Activated effector memory CD4-positive, alpha-beta T cell treated with anti-CD3 and anti-CD28 coated beads, Interleukin-2, amount 50 U/mL, for 16 hours (primary cell): ENCODE measurements at regions not wholly inside any gene's neighbourhood (a gene's known extent, or its start where the extent isn't known, plus 50 kb on each side); places are given as distances from the start of the nearest gene placed in this dataset.
"Not testable (repeated sequence)": the region's sequence is repeated elsewhere in the genome, so short reads cannot be mapped to it uniquely, and the experiment has no call there.

Source experiments
- DNase-seq: peaks from one replicate; pipeline ENCODE4 v3.0.0-alpha.2; 2020

- no peak for DNase-seq
Observed at GRCh38 chr9:74036549-74037231, 460.4 kb upstream of the RORB start.

- DNase-seq = no peak
Observed at GRCh38 chr9:74037274-74037673, 459.9 kb upstream of the RORB start.

GRCh38 chr9:74041588-74041987, 455.5 kb upstream of the RORB start:
- no peak for DNase-seq

- DNase-seq = no peak
Observed at GRCh38 chr9:74044844-74045243, 452.3 kb upstream of the RORB start.

GRCh38 chr9:74056023-74056422, 441.1 kb upstream of the RORB start:
- no peak for DNase-seq

GRCh38 chr9:74057051-74057450, 440.1 kb upstream of the RORB start:
- not testable (repeated sequence) for DNase-seq

GRCh38 chr9:74064702-74065101, 432.4 kb upstream of the RORB start:
- no peak for DNase-seq

GRCh38 chr9:74066128-74066527, 431.0 kb upstream of the RORB start:
- no peak for DNase-seq

GRCh38 chr9:74066605-74067004, 430.5 kb upstream of the RORB start:
- DNase-seq = no peak

- DNase-seq = no peak
Observed at GRCh38 chr9:74071502-74071901, 425.6 kb upstream of the RORB start.

- DNase-seq = no peak
Observed at GRCh38 chr9:74073897-74074296, 423.2 kb upstream of the RORB start.

GRCh38 chr9:74078647-74079046, 418.5 kb upstream of the RORB start:
- DNase-seq = no peak

- not testable (repeated sequence) for DNase-seq
Observed at GRCh38 chr9:74080652-74081051, 416.5 kb upstream of the RORB start.

GRCh38 chr9:74083681-74084433, 413.3 kb upstream of the RORB start:
- no peak for DNase-seq

GRCh38 chr9:74085384-74086037, 411.6 kb upstream of the RORB start:
- DNase-seq = not testable (repeated sequence)

- DNase-seq = not testable (repeated sequence)
Observed at GRCh38 chr9:74090921-74091320, 406.2 kb upstream of the RORB start.

GRCh38 chr9:74092491-74092834, 404.7 kb upstream of the RORB start:
- DNase-seq = no peak

- not testable (repeated sequence) for DNase-seq
Observed at GRCh38 chr9:74094037-74094436, 403.1 kb upstream of the RORB start.

GRCh38 chr9:74094766-74095165, 402.4 kb upstream of the RORB start:
- DNase-seq = no peak

GRCh38 chr9:74095925-74096324, 401.2 kb upstream of the RORB start:
- no peak for DNase-seq

GRCh38 chr9:74096420-74096819, 400.7 kb upstream of the RORB start:
- no peak for DNase-seq

- no peak for DNase-seq
Observed at GRCh38 chr9:74100042-74100441, 397.1 kb upstream of the RORB start.

- DNase-seq = not testable (repeated sequence)
Observed at GRCh38 chr9:74102148-74102547, 395.0 kb upstream of the RORB start.

- DNase-seq = no peak
Observed at GRCh38 chr9:74102702-74103101, 394.4 kb upstream of the RORB start.
